CD14-positive monocyte (primary cell): ENCODE measurements at regions not wholly inside any gene's neighbourhood (a gene's known extent, or its start where the extent isn't known, plus 50 kb on each side); places are given as distances from the start of the nearest gene placed in this dataset.

ENCODE experiments used
- DNase-seq, 3 donors: peaks; one replicate each; pipeline ENCODE4 v3.0.0-alpha.2; 2011 to 2022
- H2AFZ ChIP-seq: 2 replicates; pipeline ENCODE4 v1.6.0; 2012; ENCODE audit warnings: mild to moderate bottlenecking, low read depth, low read length, inconsistent platforms; ENCODE audit not compliant: insufficient read depth, poor library complexity, severe bottlenecking
- H3K27ac ChIP-seq, 2 donors: 1 replicate in 1 of 2; 2 replicates in 1 of 2; pipeline ENCODE4 v1.5.1; 2012 to 2013; ENCODE audit warnings: low read length in 2 of 2, control low read depth in 1 of 2, inconsistent platforms in 1 of 2, low read depth in 1 of 2, mild to moderate bottlenecking in 1 of 2
- H3K27me3 ChIP-seq, 2 donors: one replicate each; pipeline versions ENCODE4 v1.6.0 to v1.6.1; 2011 to 2013; ENCODE audit warnings: low read length in 2 of 2; ENCODE audit not compliant: control insufficient read depth in 2 of 2, insufficient read depth in 2 of 2
- H3K36me3 ChIP-seq, 2 donors: replicated peaks in 1 of 2; 1 replicate in 1 of 2; 2 replicates in 1 of 2; pipeline versions ENCODE4 v1.5.1 to v1.6.1; 2012 to 2013; ENCODE audit warnings: low read length in 2 of 2, control low read depth in 1 of 2, inconsistent platforms in 1 of 2, mild to moderate bottlenecking in 1 of 2; ENCODE audit not compliant: insufficient read depth in 2 of 2, control insufficient read depth in 1 of 2
- H3K4me1 ChIP-seq, 2 donors: 1 replicate in 1 of 2; 2 replicates in 1 of 2; pipeline versions ENCODE4 v1.5.1 to v1.6.1; 2012 to 2013; ENCODE audit warnings: low read length in 2 of 2, control low read depth in 1 of 2, inconsistent platforms in 1 of 2, mild to moderate bottlenecking in 1 of 2, moderate library complexity in 1 of 2; ENCODE audit not compliant: insufficient read depth in 2 of 2, control insufficient read depth in 1 of 2
- H3K4me2 ChIP-seq: replicated peaks from 2 replicates; pipeline ENCODE3; 2012; ENCODE audit warnings: low read length, moderate library complexity, mild to moderate bottlenecking; ENCODE audit not compliant: poor library complexity, severe bottlenecking; ENCODE audit errors: extremely low read depth
- H3K4me3 ChIP-seq, 3 experiments: fragments of 200-600 bp in 1 of 3; sonication (generic) in 1 of 3; replicated peaks in 1 of 3; 1 replicate in 2 of 3; 2 replicates in 1 of 3; pipeline ENCODE4 v1.5.1; 2011 to 2013; ENCODE audit warnings: low read length in 3 of 3, mild to moderate bottlenecking in 3 of 3, control low read depth in 2 of 3, low read depth in 2 of 3, inconsistent platforms in 1 of 3, moderate library complexity in 1 of 3
- H3K79me2 ChIP-seq: 2 replicates; pipeline ENCODE4 v1.6.0; 2012; ENCODE audit warnings: mild to moderate bottlenecking, control low read depth, inconsistent platforms, low read length, moderate library complexity; ENCODE audit not compliant: insufficient read depth
- H3K9ac ChIP-seq: 2 replicates; pipeline ENCODE4 v1.6.0; 2017; ENCODE audit warnings: low read length, mild to moderate bottlenecking; ENCODE audit not compliant: insufficient read depth, poor library complexity, severe bottlenecking
- H3K9me3 ChIP-seq, 2 donors: replicated peaks in 1 of 2; 1 replicate in 1 of 2; 2 replicates in 1 of 2; pipeline versions ENCODE4 v1.5.1 to v1.6.1; 2012 to 2013; ENCODE audit warnings: low read length in 2 of 2, control low read depth in 1 of 2; ENCODE audit not compliant: control insufficient read depth in 1 of 2, insufficient read depth in 1 of 2
- H4K20me1 ChIP-seq: 2 replicates; pipeline ENCODE4 v1.6.0; 2012; ENCODE audit warnings: mild to moderate bottlenecking, low read length, control low read depth, moderate library complexity; ENCODE audit not compliant: insufficient read depth
- H3K27ac Mint-ChIP-seq, 7 donors: one replicate each; pipeline ENCODE4 v1.8.0; 2020; ENCODE audit warnings: mild to moderate bottlenecking in 7 of 7, mixed read lengths in 7 of 7, moderate library complexity in 6 of 7, inconsistent platforms in 2 of 7
- H3K27me3 Mint-ChIP-seq, 3 donors: one replicate each; pipeline ENCODE4 v1.8.0; 2021 to 2022; ENCODE audit warnings: low read depth in 3 of 3, mild to moderate bottlenecking in 3 of 3, mixed read lengths in 3 of 3, moderate library complexity in 3 of 3, inconsistent platforms in 1 of 3
- H3K36me3 Mint-ChIP-seq, 2 donors: one replicate each; pipeline ENCODE4 v1.8.0; 2020; ENCODE audit warnings: mixed read lengths in 2 of 2, inconsistent platforms in 1 of 2, mild to moderate bottlenecking in 1 of 2
- H3K4me1 Mint-ChIP-seq: one replicate; pipeline ENCODE4 v1.8.0; 2020; ENCODE audit warnings: mild to moderate bottlenecking, mixed read lengths
- H3K4me3 Mint-ChIP-seq, 2 donors: one replicate each; pipeline ENCODE4 v1.8.0; 2020; ENCODE audit warnings: mild to moderate bottlenecking in 2 of 2, mixed read lengths in 2 of 2, moderate library complexity in 1 of 2
- H3K9me3 Mint-ChIP-seq, 7 donors: one replicate each; pipeline ENCODE4 v1.8.0; 2020 to 2022; ENCODE audit warnings: mixed read lengths in 7 of 7, mild to moderate bottlenecking in 6 of 7, moderate library complexity in 6 of 7, inconsistent platforms in 2 of 7
- WGBS: methylation state at CpG from one replicate; pipeline ENCODE4 v1.1.5; 2013; ENCODE audit warnings: missing lambda C conversion rate; ENCODE audit not compliant: insufficient coverage; 5-methylcytosine and 5-hydroxymethylcytosine counted together
- intact Hi-C, 2 donors: fragments of 100-400 bp; cut with micrococcal nuclease; formaldehyde crosslinking; loops; one replicate each; pipeline versions ENCODE4 v1.15.0 to v1.15.1; 2023
- TF ChIP-seq, protein P1 (sequence below): fragments of 200-600 bp; IDR thresholded peaks from one replicate; pipeline ENCODE4 v1.8.0; 2022; ENCODE audit warnings: antibody characterized with exemption, mild to moderate bottlenecking

DNA sequence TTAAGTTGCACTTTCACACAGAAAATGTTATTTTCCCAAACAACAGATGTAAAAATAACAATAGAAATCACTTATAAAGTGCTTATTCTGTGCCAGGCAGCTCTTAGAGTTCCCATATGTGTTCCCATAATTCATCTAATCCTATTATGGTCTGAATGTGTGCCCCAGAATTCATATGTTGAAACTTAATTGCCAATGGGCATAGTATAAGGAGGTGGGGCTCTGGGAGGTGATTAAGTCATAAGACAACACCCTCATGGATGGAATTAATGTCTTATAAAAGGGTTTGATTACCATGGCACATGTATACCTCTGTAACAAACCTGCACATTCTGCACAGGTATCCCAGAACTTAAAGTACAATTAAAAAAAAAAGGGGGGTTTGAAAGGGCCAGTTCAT is 92.7 kb downstream of the FZD1 start:
- Histone ChIP-seq H3K79me2 (no peaks in the 10 kb centered on the region), H3K27ac (no peak overlapping the region), H3K27me3 (no peaks in the 10 kb centered on the region), H3K4me1 (no peaks in the 10 kb centered on the region), H4K20me1 (no peaks in the 10 kb centered on the region), H3K9ac (no peak overlapping the region), H3K4me2 (no peak overlapping the region), H2AFZ (no peak overlapping the region), H3K4me3 (no peak overlapping the region), H3K36me3 (no peaks in the 10 kb centered on the region), H3K9me3 (no peaks in the 10 kb centered on the region)
- intact Hi-C loops = no loop called here
- Mint-ChIP-seq H3K27me3 (peaks cover 0 to 1% (median 0%) of the 10 kb centered on the region in 3 donors), H3K36me3 (no peaks in the 10 kb centered on the region), H3K4me1 (no peaks in the 10 kb centered on the region), H3K9me3 (no peaks in the 10 kb centered on the region), H3K27ac (no peak overlapping the region), H3K4me3 (no peak overlapping the region)
- TF ChIP-seq, protein P1, sequence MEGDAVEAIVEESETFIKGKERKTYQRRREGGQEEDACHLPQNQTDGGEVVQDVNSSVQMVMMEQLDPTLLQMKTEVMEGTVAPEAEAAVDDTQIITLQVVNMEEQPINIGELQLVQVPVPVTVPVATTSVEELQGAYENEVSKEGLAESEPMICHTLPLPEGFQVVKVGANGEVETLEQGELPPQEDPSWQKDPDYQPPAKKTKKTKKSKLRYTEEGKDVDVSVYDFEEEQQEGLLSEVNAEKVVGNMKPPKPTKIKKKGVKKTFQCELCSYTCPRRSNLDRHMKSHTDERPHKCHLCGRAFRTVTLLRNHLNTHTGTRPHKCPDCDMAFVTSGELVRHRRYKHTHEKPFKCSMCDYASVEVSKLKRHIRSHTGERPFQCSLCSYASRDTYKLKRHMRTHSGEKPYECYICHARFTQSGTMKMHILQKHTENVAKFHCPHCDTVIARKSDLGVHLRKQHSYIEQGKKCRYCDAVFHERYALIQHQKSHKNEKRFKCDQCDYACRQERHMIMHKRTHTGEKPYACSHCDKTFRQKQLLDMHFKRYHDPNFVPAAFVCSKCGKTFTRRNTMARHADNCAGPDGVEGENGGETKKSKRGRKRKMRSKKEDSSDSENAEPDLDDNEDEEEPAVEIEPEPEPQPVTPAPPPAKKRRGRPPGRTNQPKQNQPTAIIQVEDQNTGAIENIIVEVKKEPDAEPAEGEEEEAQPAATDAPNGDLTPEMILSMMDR = no peak
- DNase-seq = no peak

DNA sequence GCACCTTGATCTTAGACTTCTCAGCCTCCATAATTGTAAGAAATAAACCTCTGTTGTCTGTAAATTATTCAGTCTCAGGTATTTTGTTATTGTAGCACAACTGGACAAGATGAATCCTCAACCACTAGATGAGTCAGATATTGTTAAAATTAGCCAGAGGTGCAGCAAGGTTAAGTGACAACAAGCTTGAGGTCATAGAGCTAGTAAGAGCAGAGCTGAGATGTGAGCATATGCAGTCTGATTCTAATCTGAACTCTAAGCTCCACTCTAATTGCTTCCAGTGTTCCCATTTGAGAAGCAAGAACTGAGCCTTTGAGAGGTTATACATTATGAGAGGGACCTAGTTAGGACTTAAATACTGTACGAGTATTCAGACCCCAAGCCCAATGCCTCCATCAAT is 93.1 kb downstream of the FZD1 start:
- no CpG with 5 or more reads among the region's 1 CpG for WGBS
- H3K27me3 ChIP-seq = no peaks in the 10 kb centered on the region

More for the DNA sequence above, 93.1 kb downstream of the FZD1 start:
- Histone ChIP-seq H3K9ac (no peak overlapping the region), H3K4me2 (no peak overlapping the region), H3K4me3 (no peak overlapping the region), H4K20me1 (no peaks in the 10 kb centered on the region), H3K27ac (no peak overlapping the region), H3K79me2 (no peaks in the 10 kb centered on the region), H2AFZ (no peak overlapping the region), H3K4me1 (no peaks in the 10 kb centered on the region), H3K9me3 (no peaks in the 10 kb centered on the region), H3K36me3 (no peaks in the 10 kb centered on the region)
- H3K27me3 Mint-ChIP-seq = peaks cover 0 to 1% (median 0%) of the 10 kb centered on the region in 3 donors
- no peak for DNase-seq
- intact Hi-C loops = no loop called here
- no peaks in the 10 kb centered on the region for H3K36me3 Mint-ChIP-seq
- TF ChIP-seq, protein P1 = no peak
- no peak overlapping the region for H3K4me3 Mint-ChIP-seq
- H3K27ac Mint-ChIP-seq = no peak overlapping the region
- H3K9me3 Mint-ChIP-seq = no peaks in the 10 kb centered on the region
- no peaks in the 10 kb centered on the region for H3K4me1 Mint-ChIP-seq
